NCI-H446 treated with DMSO at 0.1 percent for 48 hours (cell line): ENCODE measurements at regions not wholly inside any gene's neighbourhood (a gene's known extent, or its start where the extent isn't known, plus 50 kb on each side); places are given as distances from the start of the nearest gene placed in this dataset.
A peak's percentile ranks its signal among the peaks of the same experiment; 100 is the strongest.

Experiments used
- DNase-seq: peaks from one replicate; lab custom pipeline; 2025; lab: John Stamatoyannopoulos, UW

DNA sequence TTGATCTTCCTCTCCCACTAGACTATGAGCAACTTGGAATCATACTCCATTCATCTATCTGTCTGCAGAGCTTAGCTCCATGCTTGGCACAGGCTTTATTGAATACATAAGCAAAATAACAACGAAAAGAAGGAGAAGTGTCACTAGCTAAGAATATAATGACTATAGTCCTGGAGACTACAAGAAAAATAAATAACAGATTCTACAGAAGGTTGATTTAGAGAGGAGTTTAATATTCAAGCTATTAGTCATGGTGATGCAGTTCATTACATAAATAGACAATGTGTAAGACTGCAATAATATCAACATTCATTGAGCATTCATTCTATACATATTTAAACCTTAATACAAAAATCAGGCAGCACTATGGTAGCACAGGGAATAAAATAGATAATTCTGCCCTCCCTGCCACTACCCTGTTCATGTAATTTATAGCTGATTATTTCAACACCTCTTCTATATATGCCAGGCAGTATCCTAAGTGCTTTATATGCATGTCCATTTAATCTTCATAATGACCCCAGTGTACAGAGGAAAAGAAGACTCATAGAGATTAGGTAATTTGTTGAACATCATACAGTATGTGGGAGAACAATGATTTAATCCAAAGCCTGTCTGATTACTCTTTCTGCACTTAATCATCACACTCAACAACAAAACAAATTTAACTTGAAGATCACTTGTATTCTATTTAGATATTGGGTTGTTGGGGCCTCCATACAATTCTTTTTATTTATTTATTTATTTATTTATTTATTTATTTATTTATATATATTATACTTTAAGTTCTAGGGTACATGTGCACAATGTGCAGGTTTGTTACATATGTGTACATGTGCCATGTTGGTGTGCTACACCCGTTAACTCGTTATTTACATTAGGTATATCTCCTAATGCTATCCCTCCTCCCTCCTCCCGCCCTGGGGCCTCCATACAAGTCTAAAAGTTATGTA is 165.3 kb downstream of the RNF152 start:
- no peak for DNase-seq

- no peak for DNase-seq
These were observed 168.3 kb downstream of the RNF152 start for GRCh38 chr18:61724532-61724931.

DNA sequence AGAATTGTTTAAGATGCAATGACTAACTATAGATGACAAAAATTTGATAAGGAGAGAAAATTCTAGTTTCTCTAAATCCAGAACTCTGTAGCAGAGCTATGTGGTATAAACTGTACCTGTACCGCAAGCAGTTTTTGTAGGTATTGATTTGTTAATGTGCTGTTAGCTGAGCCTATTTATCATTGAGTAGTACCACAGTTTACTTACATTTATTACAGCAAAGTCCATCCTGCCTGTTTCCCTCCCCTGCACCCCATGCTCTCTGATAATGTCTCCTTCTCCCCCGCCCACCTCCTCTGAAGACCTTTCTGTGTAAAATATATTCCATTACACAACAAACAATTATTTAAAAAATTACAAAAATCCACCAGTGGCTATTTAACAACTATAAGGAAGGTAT is 170.6 kb downstream of the RNF152 start:
- DNase-seq, result no peak

DNA sequence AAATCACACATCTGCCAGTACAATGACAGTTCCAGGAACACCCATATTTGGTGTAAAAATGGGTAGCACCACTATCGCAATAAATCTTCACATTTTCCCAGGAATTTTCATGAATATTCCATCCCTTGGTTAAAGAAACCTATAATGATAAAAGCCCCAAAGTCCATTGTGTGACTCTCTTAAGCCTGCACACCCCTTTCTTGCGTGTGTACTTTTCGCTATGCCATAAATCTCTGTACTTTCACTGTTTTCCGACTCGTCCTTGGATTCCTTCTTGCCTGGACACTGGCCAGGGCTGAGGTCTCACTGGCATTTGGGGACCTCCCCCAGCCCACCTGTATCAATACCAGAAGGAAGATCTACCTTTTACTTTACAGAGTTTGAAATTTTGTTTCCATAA is 172.3 kb downstream of the RNF152 start:
- DNase-seq, result no peak

DNA sequence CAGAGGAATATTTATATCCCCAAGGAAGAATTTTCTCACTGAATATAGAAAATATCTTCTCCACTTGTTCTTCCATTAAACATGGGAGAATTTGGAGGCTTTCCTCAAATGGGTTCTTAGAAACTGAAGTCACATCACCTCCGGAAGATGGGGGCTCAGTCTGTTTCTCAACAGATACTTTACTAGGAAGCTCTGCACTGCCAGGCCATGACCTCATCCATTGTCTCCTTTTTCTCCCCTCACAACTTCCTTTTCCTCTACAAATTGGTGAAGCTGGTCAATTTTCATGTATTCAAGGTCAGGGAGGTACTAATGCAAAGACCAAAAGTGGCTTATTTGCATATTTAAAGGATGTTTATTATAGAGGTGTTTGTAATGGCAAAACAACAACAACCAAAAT is 173.1 kb downstream of the RNF152 start:
- no peak for DNase-seq

GRCh38 chr18:61718944-61719343 is 173.9 kb downstream of the RNF152 start:
- DNase-seq, result no peak

DNA sequence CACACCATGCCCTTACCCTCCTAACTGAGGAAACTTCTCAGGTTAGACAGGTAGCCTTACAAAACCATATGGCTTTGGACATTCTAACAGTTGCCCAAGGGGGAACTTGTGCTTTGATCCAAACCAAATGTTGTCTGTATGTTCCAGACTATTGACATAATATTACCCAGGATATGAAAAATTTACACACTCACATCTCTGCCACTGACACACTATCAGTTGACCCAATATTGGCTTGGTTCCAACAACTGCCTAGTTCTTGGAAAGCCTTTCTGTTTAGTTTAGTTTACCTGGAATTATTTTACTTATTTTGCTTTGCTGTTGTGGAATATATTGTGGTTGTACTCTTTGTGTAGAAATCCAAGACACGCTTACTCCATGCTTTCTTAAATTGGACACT is 178.4 kb downstream of the RNF152 start:
- no peak for DNase-seq

- DNase-seq, result no peak
These were observed 179.3 kb downstream of the RNF152 start for GRCh38 chr18:61713502-61713901.

DNA sequence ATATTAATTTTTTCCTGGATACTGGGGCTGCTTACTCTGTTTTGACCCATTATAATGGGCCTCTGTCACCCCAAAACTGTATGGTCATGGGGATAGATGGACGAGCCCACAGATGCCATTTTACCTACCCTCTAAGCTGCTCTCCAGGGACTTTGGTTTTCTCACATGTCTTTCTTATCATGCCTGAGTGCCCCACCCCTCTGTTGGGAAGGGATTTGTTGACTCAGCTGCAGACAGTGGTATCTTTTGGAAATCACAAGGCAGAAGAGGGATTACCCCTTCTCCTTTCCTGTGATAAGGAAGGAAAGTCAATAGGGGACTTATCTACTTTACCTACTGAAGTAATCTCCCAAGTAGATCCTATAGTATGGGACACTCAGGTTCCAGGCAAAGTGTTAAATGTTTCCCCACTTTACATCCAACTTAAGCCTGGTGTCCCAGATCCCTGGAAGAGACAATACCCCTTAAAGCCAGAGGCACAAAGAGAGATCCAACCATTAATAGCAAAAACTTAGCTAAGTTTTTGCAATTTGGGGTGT is 182.7 kb downstream of the RNF152 start:
- DNase-seq, result no peak

- no peak for DNase-seq
These were observed 186.4 kb downstream of the RNF152 start for GRCh38 chr18:61706276-61706915.

- no peak for DNase-seq
These were observed 189.3 kb downstream of the RNF152 start for GRCh38 chr18:61703508-61703907.

GRCh38 chr18:61702007-61702406 is 190.8 kb downstream of the RNF152 start:
- DNase-seq, result no peak

DNA sequence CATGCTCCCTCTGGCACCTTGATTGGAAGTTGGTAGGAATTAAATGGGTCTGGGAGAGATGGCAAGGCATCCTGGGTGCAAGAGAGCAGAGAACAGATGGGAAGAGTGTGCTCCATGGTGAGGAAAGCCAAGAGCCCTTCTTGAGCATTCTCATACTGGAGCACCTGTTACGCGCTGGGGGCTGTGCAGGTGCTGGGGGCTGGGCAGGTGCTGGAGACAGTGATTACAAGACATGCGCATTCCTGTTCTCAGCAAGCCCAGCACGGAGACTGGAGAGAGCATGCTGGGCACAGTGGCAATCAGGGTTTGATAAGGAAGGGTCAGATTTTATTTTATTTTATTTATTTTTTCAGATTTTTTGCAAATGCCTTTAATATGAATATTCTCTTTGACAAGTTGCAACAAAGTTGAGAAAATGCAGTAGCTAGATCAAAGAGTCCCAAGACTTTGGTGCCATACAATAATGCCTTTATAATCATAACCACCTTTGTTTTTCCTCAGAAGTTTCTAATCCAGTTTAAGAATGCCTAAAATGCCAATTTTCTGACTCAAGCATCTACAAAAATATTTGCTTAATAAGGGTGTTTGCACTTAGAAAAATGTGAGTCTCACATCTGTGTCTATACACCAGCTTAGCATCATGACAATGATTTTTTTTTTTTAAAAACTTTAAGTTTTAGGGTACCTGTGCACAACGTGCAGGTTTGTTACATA is 193.3 kb downstream of the RNF152 start:
- no peak for DNase-seq

DNA sequence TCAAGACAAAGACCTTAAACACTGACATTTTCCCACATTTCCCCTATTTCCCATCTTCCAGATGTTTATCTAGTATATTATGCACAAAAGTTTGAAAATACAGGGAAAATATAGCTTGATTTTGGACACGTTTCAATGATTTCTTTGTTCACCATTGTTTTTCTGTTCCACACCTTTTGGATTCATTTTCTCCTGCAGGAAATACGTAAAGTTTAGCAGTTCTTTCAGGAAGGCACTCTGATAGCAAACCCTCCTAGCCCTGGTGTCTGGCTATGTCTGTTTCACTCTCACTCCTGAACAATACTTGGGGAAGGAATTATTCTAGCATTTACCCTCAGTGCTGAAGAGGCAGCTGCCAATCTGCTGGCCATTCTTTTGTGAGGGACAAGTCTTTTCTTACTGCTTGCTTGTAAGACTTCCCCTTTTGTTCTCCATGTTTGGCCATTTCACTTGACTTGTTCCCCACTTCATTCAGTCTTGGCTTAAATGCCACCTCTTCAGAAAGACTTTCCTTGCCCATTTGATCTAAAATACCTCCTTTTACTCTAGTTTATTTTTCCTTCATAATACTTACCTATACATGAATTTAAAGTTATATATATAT is 195.4 kb downstream of the RNF152 start:
- no peak for DNase-seq

- DNase-seq, result no peak
These were observed 198.6 kb downstream of the RNF152 start for GRCh38 chr18:61694236-61694635.

DNA sequence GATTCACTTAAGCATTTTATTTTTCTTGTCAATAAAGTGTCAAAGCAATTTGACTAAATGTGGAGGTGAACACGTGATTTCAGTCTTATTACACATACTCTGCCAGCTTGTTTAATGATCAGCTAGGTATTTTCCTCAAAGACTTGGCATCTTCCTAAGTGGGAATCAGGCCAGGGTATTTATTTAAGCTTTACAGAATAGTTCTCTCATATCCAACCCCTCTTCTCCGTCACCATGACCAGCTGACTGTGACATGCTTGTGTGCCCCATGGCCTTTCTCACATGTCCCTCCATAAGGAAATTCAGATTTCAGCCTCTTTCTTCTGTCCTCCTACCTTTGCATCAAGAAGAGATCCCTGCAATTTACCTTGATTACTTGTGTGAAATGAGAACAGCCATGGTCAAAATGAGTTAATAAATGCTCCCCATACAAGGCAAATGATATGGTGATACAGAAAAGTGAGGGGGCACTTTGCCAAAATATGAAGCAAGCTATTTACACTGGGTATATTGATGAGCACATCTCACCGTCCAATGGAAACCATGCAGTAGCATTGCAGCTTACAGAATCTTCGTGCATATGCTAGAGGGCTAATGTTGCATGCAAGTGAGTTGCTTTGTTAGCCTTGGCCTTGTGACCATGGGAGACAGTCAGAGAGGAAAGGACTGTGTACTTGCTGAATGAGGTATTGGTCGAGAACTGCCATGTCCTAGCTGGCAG is 202.2 kb downstream of the RNF152 start:
- DNase-seq, result peak; percentile 71

DNA sequence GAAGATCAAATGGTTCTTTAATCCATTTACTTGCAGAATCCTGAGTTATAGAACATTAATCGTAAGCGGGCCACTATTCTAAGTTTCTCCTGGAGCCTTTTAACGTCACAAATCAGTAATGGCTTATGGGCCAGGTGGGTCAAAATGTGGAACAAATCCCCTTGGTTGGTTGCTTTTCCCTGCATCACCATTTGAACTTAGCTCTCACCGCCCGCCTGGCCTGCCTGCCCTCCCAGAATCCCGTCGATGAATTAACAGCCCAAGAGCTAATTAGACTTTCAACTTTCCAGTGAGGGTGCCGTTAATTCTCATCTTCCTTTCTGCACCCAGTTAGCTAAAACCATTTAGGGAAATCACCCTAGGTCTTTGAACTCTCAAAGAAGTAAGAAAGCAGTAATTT is 205.5 kb downstream of the RNF152 start:
- no peak for DNase-seq

- no peak for DNase-seq
These were observed 209.0 kb downstream of the RNF152 start for GRCh38 chr18:61683856-61684255.

GRCh38 chr18:61681065-61681464 is 211.7 kb downstream of the RNF152 start:
- DNase-seq, result no peak

DNA sequence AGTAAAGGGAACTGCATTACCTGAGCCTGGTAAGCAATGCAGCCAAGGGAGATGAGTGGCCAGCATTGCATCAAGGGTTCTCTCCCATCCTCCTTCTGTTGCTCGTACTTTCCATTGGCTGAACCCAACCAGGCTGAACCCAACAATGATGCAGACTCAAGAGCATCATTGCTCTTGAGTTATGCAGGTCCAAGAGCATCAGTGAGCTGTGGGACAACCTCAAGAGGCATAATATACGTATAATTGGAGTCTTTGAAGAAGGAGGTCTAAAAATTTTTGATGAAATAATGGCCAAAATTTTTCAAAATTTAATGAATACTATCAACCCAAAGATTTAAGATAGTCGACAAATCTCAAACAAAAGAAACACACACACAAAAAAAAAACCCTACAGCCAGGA is 213.0 kb downstream of the RNF152 start:
- no peak for DNase-seq

DNA sequence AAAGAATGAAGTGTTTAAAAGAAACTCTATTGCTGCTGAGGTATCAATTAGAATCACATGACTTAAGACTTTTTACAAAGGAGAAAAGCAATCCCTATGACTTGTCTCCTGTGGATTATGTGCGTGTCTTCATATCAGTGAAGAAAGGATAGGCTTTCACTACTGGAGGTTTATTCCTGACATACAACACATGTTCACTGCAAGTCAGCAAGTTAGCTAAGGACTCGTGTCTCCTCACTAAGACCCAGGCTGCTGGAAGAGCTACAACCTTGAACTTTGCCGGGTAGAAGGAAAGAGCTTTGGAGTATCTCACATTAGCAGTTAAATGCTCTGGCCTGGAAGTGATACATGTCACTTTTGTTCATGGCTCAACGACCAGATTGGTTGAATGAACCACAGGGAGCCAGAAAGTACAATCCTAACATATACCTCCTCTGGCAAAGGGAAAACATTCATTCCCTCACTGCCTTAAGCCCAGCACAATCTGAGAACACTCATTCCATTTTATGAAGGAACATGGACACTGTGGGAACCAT is 215.3 kb downstream of the RNF152 start:
- no peak for DNase-seq
